Body of pancreas (tissue), 4 donors: ENCODE measurements at regions not wholly inside any gene's neighbourhood (a gene's known extent, or its start where the extent isn't known, plus 50 kb on each side); places are given as distances from the start of the nearest gene placed in this dataset.

Experiments used
- POLR2A ChIP-seq, 3 donors: fragments of 450-650 bp; IDR thresholded peaks; one replicate each; pipeline ENCODE4 v1.6.1; 2016; ENCODE audit warnings: antibody characterized with exemption in 3 of 3, mild to moderate bottlenecking in 2 of 3
- TF ChIP-seq, protein P1 (sequence below), 7 experiments: fragments of 450-650 bp in 4 of 7; fragments of 200-600 bp in 3 of 7; sonication (generic) in 3 of 7; IDR thresholded peaks; one replicate each; pipeline ENCODE4 v1.5.1; 2016 to 2019; ENCODE audit warnings: antibody characterized with exemption in 7 of 7

DNA sequence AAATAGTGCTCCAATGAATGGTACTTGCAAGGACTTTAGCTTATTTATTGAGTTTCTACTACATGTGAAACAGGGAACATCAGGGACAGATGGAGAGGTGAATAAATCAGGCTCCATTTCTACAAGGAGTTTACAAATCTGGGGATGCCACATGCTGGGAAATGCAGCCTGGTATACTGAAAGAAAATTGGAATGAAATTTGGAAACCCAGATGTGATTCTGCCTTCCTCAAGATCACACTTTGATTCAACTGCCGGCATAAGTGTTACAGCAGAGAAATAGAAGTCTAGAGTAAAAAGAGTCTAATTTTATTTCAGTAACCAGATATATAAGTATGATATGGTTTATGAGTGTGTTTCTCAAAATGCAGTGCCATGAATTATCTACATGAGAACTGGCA is 1408.4 kb upstream of the C9orf72 start:
- TF ChIP-seq, protein P1, sequence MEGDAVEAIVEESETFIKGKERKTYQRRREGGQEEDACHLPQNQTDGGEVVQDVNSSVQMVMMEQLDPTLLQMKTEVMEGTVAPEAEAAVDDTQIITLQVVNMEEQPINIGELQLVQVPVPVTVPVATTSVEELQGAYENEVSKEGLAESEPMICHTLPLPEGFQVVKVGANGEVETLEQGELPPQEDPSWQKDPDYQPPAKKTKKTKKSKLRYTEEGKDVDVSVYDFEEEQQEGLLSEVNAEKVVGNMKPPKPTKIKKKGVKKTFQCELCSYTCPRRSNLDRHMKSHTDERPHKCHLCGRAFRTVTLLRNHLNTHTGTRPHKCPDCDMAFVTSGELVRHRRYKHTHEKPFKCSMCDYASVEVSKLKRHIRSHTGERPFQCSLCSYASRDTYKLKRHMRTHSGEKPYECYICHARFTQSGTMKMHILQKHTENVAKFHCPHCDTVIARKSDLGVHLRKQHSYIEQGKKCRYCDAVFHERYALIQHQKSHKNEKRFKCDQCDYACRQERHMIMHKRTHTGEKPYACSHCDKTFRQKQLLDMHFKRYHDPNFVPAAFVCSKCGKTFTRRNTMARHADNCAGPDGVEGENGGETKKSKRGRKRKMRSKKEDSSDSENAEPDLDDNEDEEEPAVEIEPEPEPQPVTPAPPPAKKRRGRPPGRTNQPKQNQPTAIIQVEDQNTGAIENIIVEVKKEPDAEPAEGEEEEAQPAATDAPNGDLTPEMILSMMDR (IDR thresholded peaks at IDR 0.05) = no peak
- no peak for TF ChIP-seq POLR2A (IDR thresholded peaks at IDR 0.05)
